Fibroblast of lung (primary cell): ENCODE measurements at regions not wholly inside any gene's neighbourhood (a gene's known extent, or its start where the extent isn't known, plus 50 kb on each side); places are given as distances from the start of the nearest gene placed in this dataset.

ENCODE experiments used
- DNase-seq, 2 donors: peaks; one replicate each; pipeline versions ENCODE4 v3.0.0 to v3.0.0-alpha.2; 2010; ENCODE audit warnings: low read depth in 2 of 2
- H2AFZ ChIP-seq: 2 replicates; pipeline ENCODE4 v1.5.1; 2012; ENCODE audit warnings: low read length, control low read depth, inconsistent platforms
- H3K27ac ChIP-seq: 2 replicates; pipeline ENCODE4 v1.5.1; 2011; ENCODE audit warnings: low read length, control low read depth; ENCODE audit not compliant: insufficient read depth
- H3K27me3 ChIP-seq: 2 replicates; pipeline ENCODE4 v1.5.1; 2011; ENCODE audit warnings: mild to moderate bottlenecking, low read length; ENCODE audit not compliant: control insufficient read depth, insufficient read depth
- H3K36me3 ChIP-seq: 2 replicates; pipeline ENCODE4 v1.5.1; 2011; ENCODE audit warnings: low read length; ENCODE audit not compliant: control insufficient read depth, insufficient read depth
- H3K4me1 ChIP-seq: 2 replicates; pipeline ENCODE4 v1.5.1; 2011; ENCODE audit warnings: low read length; ENCODE audit not compliant: control insufficient read depth, insufficient read depth; ENCODE audit errors: extremely low read depth
- H3K4me2 ChIP-seq: 2 replicates; pipeline ENCODE4 v1.5.1; 2011; ENCODE audit warnings: low read length, control low read depth; ENCODE audit not compliant: insufficient read depth; ENCODE audit errors: extremely low read depth
- H3K4me3 ChIP-seq, 4 experiments: fragments of 200-600 bp in 1 of 4; sonication (generic) in 1 of 4; replicated peaks in 1 of 4; 2 replicates each; pipeline ENCODE4 v1.5.1; 2011 to 2016; ENCODE audit warnings: low read length in 4 of 4, low read depth in 3 of 4, mild to moderate bottlenecking in 3 of 4, control low read depth in 2 of 4, inconsistent platforms in 1 of 4, mixed read lengths in 1 of 4; ENCODE audit not compliant: insufficient read depth in 1 of 4; ENCODE audit errors: control extremely low read depth in 1 of 4
- H3K79me2 ChIP-seq: 2 replicates; pipeline ENCODE4 v1.5.1; 2012; ENCODE audit warnings: mild to moderate bottlenecking, low read length, inconsistent platforms; ENCODE audit not compliant: control insufficient read depth, insufficient read depth
- H3K9ac ChIP-seq: 2 replicates; pipeline ENCODE4 v1.5.1; 2011; ENCODE audit warnings: mild to moderate bottlenecking, low read length, control low read depth; ENCODE audit not compliant: insufficient read depth
- H3K9me3 ChIP-seq: 2 replicates; pipeline ENCODE4 v1.5.1; 2012; ENCODE audit warnings: low read depth, low read length; ENCODE audit not compliant: control insufficient read depth, insufficient read depth
- H4K20me1 ChIP-seq: 2 replicates; pipeline ENCODE4 v1.5.1; 2011; ENCODE audit warnings: low read length; ENCODE audit not compliant: control insufficient read depth, insufficient read depth; ENCODE audit errors: extremely low read depth
- CTCF ChIP-seq, 2 donors: IDR thresholded peaks in 1 of 2; conservative IDR thresholded peaks in 1 of 2; 1 replicate in 1 of 2; 2 replicates in 1 of 2; pipeline ENCODE4 v1.5.1; 2011 to 2012; ENCODE audit warnings: low read length in 2 of 2, control low read depth in 1 of 2, inconsistent platforms in 1 of 2, low read depth in 1 of 2, mild to moderate bottlenecking in 1 of 2
- EZH2 ChIP-seq: IDR thresholded peaks from 2 replicates; pipeline ENCODE4 v1.5.1; 2012; ENCODE audit warnings: low read length, control low read depth, mild to moderate bottlenecking; ENCODE audit errors: missing control alignments

DNA sequence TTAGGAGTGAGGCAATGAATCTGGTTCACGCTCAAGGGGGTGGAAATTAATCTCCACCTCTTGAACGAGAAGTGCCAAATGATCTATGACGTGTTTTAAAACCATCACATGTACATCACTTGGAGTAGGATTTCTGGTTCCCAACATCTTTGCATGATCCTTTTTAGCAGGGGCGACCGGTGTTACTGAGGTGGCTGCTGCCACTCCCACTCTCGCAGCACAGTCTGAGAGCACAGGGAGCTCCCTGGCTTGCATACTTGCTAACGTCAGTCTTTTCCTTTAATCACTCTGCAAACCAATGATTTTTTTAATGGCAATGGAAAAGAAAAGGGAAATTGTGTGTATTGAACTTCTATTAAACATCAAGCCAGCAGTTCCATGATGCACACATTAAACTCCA lies 624.4 kb downstream of the IRX1 start:
- Histone ChIP-seq H3K9me3 (no peaks in the 10 kb centered on the region), H3K4me3 (no peak overlapping the region), H3K9ac (no peak overlapping the region), H3K27ac (no peak overlapping the region), H3K36me3 (no peaks in the 10 kb centered on the region), H3K4me2 (no peak overlapping the region), H4K20me1 (no peaks in the 10 kb centered on the region), H3K79me2 (no peaks in the 10 kb centered on the region), H3K27me3 (no peaks in the 10 kb centered on the region), H3K4me1 (no peaks in the 10 kb centered on the region), H2AFZ (no peak overlapping the region)
- DNase-seq = no peak
- TF ChIP-seq CTCF (conservative IDR thresholded peaks at IDR 0.05 in 1 of 2, IDR thresholded peaks at IDR 0.05 in 1 of 2; ENCODE audit: low read depth in 1 of 2, low read length in 2 of 2) (no peak), EZH2 (no peak)

- no peaks in the 10 kb centered on the region for H3K79me2 ChIP-seq
- no peak overlapping the region for H3K9ac ChIP-seq
- no peaks in the 10 kb centered on the region for H3K9me3 ChIP-seq
- TF ChIP-seq CTCF (conservative IDR thresholded peaks at IDR 0.05 in 1 of 2, IDR thresholded peaks at IDR 0.05 in 1 of 2; ENCODE audit: low read depth in 1 of 2, low read length in 2 of 2) = no peak
- TF ChIP-seq EZH2 = no peak
- no peaks in the 10 kb centered on the region for H3K36me3 ChIP-seq
- no peak overlapping the region for H3K27ac ChIP-seq
- no peak overlapping the region for H3K4me2 ChIP-seq
- no peaks in the 10 kb centered on the region for H3K27me3 ChIP-seq
- H4K20me1 ChIP-seq = no peaks in the 10 kb centered on the region
- H2AFZ ChIP-seq = no peak overlapping the region
- DNase-seq = no peak
- H3K4me3 ChIP-seq = no peak overlapping the region
- no peaks in the 10 kb centered on the region for H3K4me1 ChIP-seq
These were observed 625.4 kb downstream of the IRX1 start for GRCh38 chr5:4221048-4221447.

- Histone ChIP-seq H4K20me1 (no peaks in the 10 kb centered on the region), H3K9ac (no peak overlapping the region), H3K36me3 (no peaks in the 10 kb centered on the region), H3K4me2 (no peak overlapping the region), H3K27me3 (no peaks in the 10 kb centered on the region), H3K9me3 (no peaks in the 10 kb centered on the region), H3K79me2 (no peaks in the 10 kb centered on the region), H3K27ac (no peak overlapping the region), H3K4me1 (no peaks in the 10 kb centered on the region), H2AFZ (no peak overlapping the region), H3K4me3 (no peak overlapping the region)
- DNase-seq = no peak
- TF ChIP-seq EZH2 (no peak), CTCF (conservative IDR thresholded peaks at IDR 0.05 in 1 of 2, IDR thresholded peaks at IDR 0.05 in 1 of 2; ENCODE audit: low read depth in 1 of 2, low read length in 2 of 2) (no peak)
These were observed 626.5 kb downstream of the IRX1 start for GRCh38 chr5:4222147-4222546.
